ENCODE measurements at regions not wholly inside any gene's neighbourhood (a gene's known extent, or its start where the extent isn't known, plus 50 kb on each side); places are given as distances from the start of the nearest gene placed in this dataset.

- Histone ChIP-seq H4K20me1 (ENCODE audit: insufficient read depth) (no peaks in the 10 kb centered on the region), H3K4me2 (no peak overlapping the region), H3K36me3 (ENCODE audit: insufficient read depth) (no peaks in the 10 kb centered on the region), H3K4me1 (ENCODE audit: low read depth, poor library complexity, severe bottlenecking) (no peaks in the 10 kb centered on the region), H3K27me3 (ENCODE audit: insufficient read depth, low read depth) (no peaks in the 10 kb centered on the region), H2AFZ (ENCODE audit: low read depth) (no peak overlapping the region), H3K9ac (no peak overlapping the region), H3K4me3 (IDR thresholded peaks at IDR 0.05; ENCODE audit: insufficient read depth, low read depth, low read length) (no peak overlapping the region), H3K27ac (no peak overlapping the region), H3K79me2 (ENCODE audit: insufficient read depth, low read depth) (no peaks in the 10 kb centered on the region)
- no peak for TF ChIP-seq CTCF (conservative IDR thresholded peaks at IDR 0.05; ENCODE audit: low read depth, low read length)
These were observed 125.0 kb upstream of the TLE4 start for GRCh38 chr9:79446523-79447307.

GRCh38 chr9:79447308-79447605 lies 124.5 kb upstream of the TLE4 start:
- Histone ChIP-seq H3K27ac (no peak overlapping the region), H3K9ac (no peak overlapping the region), H3K79me2 (ENCODE audit: insufficient read depth, low read depth) (no peaks in the 10 kb centered on the region), H2AFZ (ENCODE audit: low read depth) (no peak overlapping the region), H3K4me2 (no peak overlapping the region), H4K20me1 (ENCODE audit: insufficient read depth) (no peaks in the 10 kb centered on the region), H3K4me3 (IDR thresholded peaks at IDR 0.05; ENCODE audit: insufficient read depth, low read depth, low read length) (no peak overlapping the region), H3K4me1 (ENCODE audit: low read depth, poor library complexity, severe bottlenecking) (no peaks in the 10 kb centered on the region), H3K27me3 (ENCODE audit: insufficient read depth, low read depth) (no peaks in the 10 kb centered on the region), H3K36me3 (ENCODE audit: insufficient read depth) (no peaks in the 10 kb centered on the region)
- TF ChIP-seq CTCF (conservative IDR thresholded peaks at IDR 0.05; ENCODE audit: low read depth, low read length), result no peak

- Histone ChIP-seq H3K4me1 (ENCODE audit: low read depth, poor library complexity, severe bottlenecking) (no peaks in the 10 kb centered on the region), H3K4me3 (IDR thresholded peaks at IDR 0.05; ENCODE audit: insufficient read depth, low read depth, low read length) (no peak overlapping the region), H3K4me2 (no peak overlapping the region), H4K20me1 (ENCODE audit: insufficient read depth) (no peaks in the 10 kb centered on the region), H3K27ac (no peak overlapping the region), H3K79me2 (ENCODE audit: insufficient read depth, low read depth) (no peaks in the 10 kb centered on the region), H3K36me3 (ENCODE audit: insufficient read depth) (no peaks in the 10 kb centered on the region), H2AFZ (ENCODE audit: low read depth) (no peak overlapping the region), H3K9ac (no peak overlapping the region), H3K27me3 (ENCODE audit: insufficient read depth, low read depth) (no peaks in the 10 kb centered on the region)
- TF ChIP-seq CTCF (conservative IDR thresholded peaks at IDR 0.05; ENCODE audit: low read depth, low read length), result no peak
These were observed 124.0 kb upstream of the TLE4 start for GRCh38 chr9:79447762-79448161.

- TF ChIP-seq CTCF (conservative IDR thresholded peaks at IDR 0.05; ENCODE audit: low read depth, low read length), result no peak
- Histone ChIP-seq H3K4me2 (no peak overlapping the region), H2AFZ (ENCODE audit: low read depth) (no peak overlapping the region), H4K20me1 (ENCODE audit: insufficient read depth) (no peaks in the 10 kb centered on the region), H3K4me1 (ENCODE audit: low read depth, poor library complexity, severe bottlenecking) (no peaks in the 10 kb centered on the region), H3K36me3 (ENCODE audit: insufficient read depth) (no peaks in the 10 kb centered on the region), H3K9ac (no peak overlapping the region), H3K27ac (no peak overlapping the region), H3K4me3 (IDR thresholded peaks at IDR 0.05; ENCODE audit: insufficient read depth, low read depth, low read length) (no peak overlapping the region), H3K27me3 (ENCODE audit: insufficient read depth, low read depth) (no peaks in the 10 kb centered on the region), H3K79me2 (ENCODE audit: insufficient read depth, low read depth) (no peaks in the 10 kb centered on the region)
These were observed 119.5 kb upstream of the TLE4 start for GRCh38 chr9:79452265-79452664.

Data from KMS-11 (cell line).